ENCODE measurements at regions not wholly inside any gene's neighbourhood (a gene's known extent, or its start where the extent isn't known, plus 50 kb on each side); places are given as distances from the start of the nearest gene placed in this dataset.
"Not testable (repeated sequence)": the region's sequence is repeated elsewhere in the genome, so short reads cannot be mapped to it uniquely, and the experiment has no call there.

DNA sequence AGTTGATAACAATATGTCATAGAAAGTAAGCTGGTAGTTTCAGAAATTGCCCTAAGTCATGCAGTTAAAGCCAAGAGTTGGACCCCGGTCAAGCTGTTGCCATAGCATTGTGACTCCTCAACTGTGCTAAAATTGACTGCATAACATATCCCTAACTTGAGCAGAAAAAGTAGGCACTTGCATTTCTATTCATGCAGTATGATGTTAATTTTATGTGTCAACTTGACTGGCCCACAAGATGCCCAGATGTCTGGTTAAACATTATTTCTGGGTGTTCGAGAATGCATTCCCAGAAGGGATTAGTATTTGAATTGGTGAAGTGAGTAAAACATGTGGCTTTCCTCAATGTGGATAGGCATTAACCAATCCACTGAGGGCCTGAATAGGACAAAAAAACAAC lies 136.4 kb downstream of the GPR63 start:
- DNase-seq = no peak
- no peak overlapping the region for H3K4me3 ChIP-seq (ENCODE audit: low read depth, low read length)
- H3K27me3 ChIP-seq (ENCODE audit: insufficient read depth, low read depth, severe bottlenecking) = no peaks in the 10 kb centered on the region
- no peak overlapping the region for H3K27ac ChIP-seq
- no peak for TF ChIP-seq CTCF (IDR thresholded peaks at IDR 0.05; ENCODE audit: low read depth, low read length)
- no peaks in the 10 kb centered on the region for H3K9me3 ChIP-seq (ENCODE audit: severe bottlenecking)
- H3K36me3 ChIP-seq = no peaks in the 10 kb centered on the region

DNA sequence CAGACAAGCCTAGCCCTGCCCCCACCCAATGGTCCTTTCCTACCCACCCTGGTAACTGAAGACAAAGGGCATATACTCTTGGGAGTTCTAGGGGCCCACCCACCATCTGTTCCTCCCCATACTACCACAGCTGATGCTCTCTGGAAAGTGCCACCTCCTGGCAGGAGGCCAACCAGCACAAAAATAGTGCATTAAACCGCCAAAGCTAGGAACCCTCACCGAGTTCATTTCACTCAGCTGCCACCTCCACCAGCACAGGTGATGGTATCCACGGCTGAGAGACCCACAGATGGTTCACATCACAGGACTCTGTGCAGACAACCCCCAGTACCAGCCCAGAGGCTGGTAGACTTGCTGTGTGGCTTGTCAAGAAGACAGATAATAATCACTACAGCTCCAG lies 131.5 kb downstream of the FHL5 start:
- not testable (repeated sequence) for H3K4me3 ChIP-seq (ENCODE audit: low read depth, low read length); H3K9me3 ChIP-seq (ENCODE audit: severe bottlenecking); H3K36me3 ChIP-seq; H3K27me3 ChIP-seq (ENCODE audit: insufficient read depth, low read depth, severe bottlenecking); H3K27ac ChIP-seq; DNase-seq

DNA sequence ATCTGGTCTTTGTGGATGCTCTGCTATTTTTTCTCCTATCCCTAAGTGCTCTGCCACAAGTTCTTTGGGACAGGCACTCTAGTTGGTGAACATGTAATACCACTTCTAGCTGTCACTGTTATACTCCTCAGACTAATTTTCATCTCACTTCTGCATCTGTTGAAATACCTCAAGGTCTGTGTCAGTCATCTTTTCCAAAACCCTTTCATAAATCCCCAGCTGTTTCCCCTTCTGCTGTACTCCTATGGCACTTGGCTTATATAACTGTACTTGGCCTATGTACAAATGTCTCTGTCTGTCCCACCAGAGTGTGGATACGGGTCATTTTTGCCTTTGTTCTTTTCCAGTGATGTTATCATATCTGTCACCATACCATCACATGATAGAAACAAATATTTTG lies 124.2 kb downstream of the FHL5 start:
- no peak for DNase-seq
- Histone ChIP-seq H3K27me3 (ENCODE audit: insufficient read depth, low read depth, severe bottlenecking) (no peaks in the 10 kb centered on the region), H3K36me3 (no peaks in the 10 kb centered on the region), H3K4me3 (ENCODE audit: low read depth, low read length) (no peak overlapping the region), H3K27ac (no peak overlapping the region), H3K9me3 (ENCODE audit: severe bottlenecking) (no peaks in the 10 kb centered on the region)
- no peak for TF ChIP-seq CTCF (IDR thresholded peaks at IDR 0.05; ENCODE audit: low read depth, low read length)

- no peak for DNase-seq
- Histone ChIP-seq H3K9me3 (ENCODE audit: severe bottlenecking) (no peaks in the 10 kb centered on the region), H3K4me3 (ENCODE audit: low read depth, low read length) (no peak overlapping the region), H3K27me3 (ENCODE audit: insufficient read depth, low read depth, severe bottlenecking) (no peaks in the 10 kb centered on the region), H3K36me3 (no peaks in the 10 kb centered on the region), H3K27ac (no peak overlapping the region)
- TF ChIP-seq CTCF (IDR thresholded peaks at IDR 0.05; ENCODE audit: low read depth, low read length) = no peak
Measured at GRCh38 chr6:96685702-96686101, 122.8 kb downstream of the FHL5 start.

DNA sequence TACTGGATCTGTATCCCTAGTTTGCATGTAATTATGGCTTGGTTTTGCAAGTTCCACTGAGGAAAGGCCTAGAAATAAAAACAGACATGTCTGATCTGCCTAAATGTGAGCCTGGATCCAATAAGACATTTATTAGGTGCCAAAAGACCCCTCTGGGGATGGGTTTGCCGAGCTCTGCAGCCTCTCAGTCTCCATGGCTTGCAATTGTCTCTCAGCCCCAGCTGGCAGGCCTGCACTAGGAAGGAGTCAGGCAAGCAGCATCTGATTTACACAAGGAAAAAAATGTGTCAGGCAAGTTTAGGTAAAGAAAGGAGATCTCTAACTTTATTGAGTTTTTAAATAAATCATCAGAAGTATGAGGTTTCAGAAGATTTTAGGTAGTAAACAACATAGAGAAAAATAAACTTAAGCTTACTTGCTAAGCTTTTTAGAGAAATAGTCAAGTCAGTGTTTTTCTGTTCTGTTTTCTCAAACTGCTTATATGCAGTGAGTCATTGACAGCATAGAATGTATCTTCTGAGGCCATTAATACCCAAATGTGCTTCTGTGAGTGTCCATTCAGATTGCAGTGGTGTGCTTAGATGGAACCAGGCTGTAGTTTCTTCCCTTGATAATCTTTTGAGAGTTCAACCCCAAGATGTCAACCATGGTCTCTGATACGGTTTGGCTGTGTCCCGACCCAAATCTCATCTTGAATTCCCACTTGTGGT lies 121.0 kb downstream of the FHL5 start:
- Histone ChIP-seq H3K36me3 (no peaks in the 10 kb centered on the region), H3K27me3 (ENCODE audit: insufficient read depth, low read depth, severe bottlenecking) (no peaks in the 10 kb centered on the region), H3K4me3 (ENCODE audit: low read depth, low read length) (no peak overlapping the region), H3K9me3 (ENCODE audit: severe bottlenecking) (no peaks in the 10 kb centered on the region), H3K27ac (no peak overlapping the region)
- DNase-seq = no peak
- TF ChIP-seq CTCF (IDR thresholded peaks at IDR 0.05; ENCODE audit: low read depth, low read length) = no peak

- no peak for TF ChIP-seq CTCF (IDR thresholded peaks at IDR 0.05; ENCODE audit: low read depth, low read length)
- Histone ChIP-seq H3K36me3 (no peaks in the 10 kb centered on the region), H3K9me3 (ENCODE audit: severe bottlenecking) (no peaks in the 10 kb centered on the region), H3K27ac (no peak overlapping the region), H3K4me3 (ENCODE audit: low read depth, low read length) (no peak overlapping the region), H3K27me3 (ENCODE audit: insufficient read depth, low read depth, severe bottlenecking) (no peaks in the 10 kb centered on the region)
- DNase-seq = no peak
Measured at GRCh38 chr6:96682017-96682416, 119.1 kb downstream of the FHL5 start.
